Fibroblast of pulmonary artery (primary cell): ENCODE measurements at regions not wholly inside any gene's neighbourhood (a gene's known extent, or its start where the extent isn't known, plus 50 kb on each side); places are given as distances from the start of the nearest gene placed in this dataset.
A peak's percentile ranks its signal among the peaks of the same experiment; 100 is the strongest.

Source experiments
- DNase-seq: peaks from one replicate; pipeline ENCODE4 v3.0.0-alpha.2; 2010; ENCODE audit warnings: low read depth
- H3K4me3 ChIP-seq: replicated peaks from 2 replicates; pipeline ENCODE4 v1.5.1; 2011; ENCODE audit warnings: low read depth, mild to moderate bottlenecking, control low read depth, low read length, moderate library complexity
- CTCF ChIP-seq: IDR thresholded peaks from 2 replicates; pipeline ENCODE4 v1.5.1; 2011; ENCODE audit warnings: mild to moderate bottlenecking, control low read depth, low read length, inconsistent platforms; ENCODE audit errors: missing control alignments

GRCh38 chr7:125390981-125391380 is 461.4 kb upstream of the POT1 start:
- DNase-seq: no peak
- no peak for TF ChIP-seq CTCF
- H3K4me3 ChIP-seq: no peak overlapping the region

GRCh38 chr7:125386211-125386610 is 456.6 kb upstream of the POT1 start:
- no peak overlapping the region for H3K4me3 ChIP-seq
- DNase-seq: no peak
- TF ChIP-seq CTCF: no peak

- H3K4me3 ChIP-seq: no peak overlapping the region
- no peak for DNase-seq
- TF ChIP-seq CTCF: no peak
Observed at GRCh38 chr7:125383324-125383723, 453.7 kb upstream of the POT1 start.

- no peak overlapping the region for H3K4me3 ChIP-seq
- TF ChIP-seq CTCF: no peak
- DNase-seq: no peak
Observed at GRCh38 chr7:125382401-125382800, 452.8 kb upstream of the POT1 start.

- H3K4me3 ChIP-seq: no peak overlapping the region
- no peak for DNase-seq
- no peak for TF ChIP-seq CTCF
Observed at GRCh38 chr7:125375942-125376341, 446.3 kb upstream of the POT1 start.

- no peak overlapping the region for H3K4me3 ChIP-seq
- no peak for TF ChIP-seq CTCF
- no peak for DNase-seq
Observed at GRCh38 chr7:125370502-125370901, 440.9 kb upstream of the POT1 start.

- TF ChIP-seq CTCF: no peak
- no peak overlapping the region for H3K4me3 ChIP-seq
- peak; percentile 36 for DNase-seq
Observed at GRCh38 chr7:125363873-125364272, 434.2 kb upstream of the POT1 start.
